B cell (primary cell): ENCODE measurements at regions not wholly inside any gene's neighbourhood (a gene's known extent, or its start where the extent isn't known, plus 50 kb on each side); places are given as distances from the start of the nearest gene placed in this dataset.

Experiments used
- ATAC-seq: fragments of 200-7000 bp; cut with Tn5 transposase; one replicate; pipeline ENCODE4 v1.10.0; 2021; ENCODE audit warnings: low read depth, mild to moderate bottlenecking, moderate number of reproducible peaks, moderate library complexity
- CTCF ChIA-PET: fragments of 350-600 bp; sonication (Branson Sonifier 250); formaldehyde crosslinking; loops from one replicate; lab custom pipeline; 2021; ENCODE audit warnings: antibody characterized with exemption, inconsistent platforms; lab: Charles Lee
- POLR2A ChIA-PET: fragments of 350-600 bp; sonication (Branson Sonifier 250); formaldehyde crosslinking; loops from one replicate; lab custom pipeline; 2021; ENCODE audit warnings: antibody characterized with exemption; lab: Charles Lee
- DNase-seq: peaks from one replicate; pipeline ENCODE4 v3.0.0; 2013
- H2AFZ ChIP-seq: 2 replicates; pipeline ENCODE4 v1.6.1; 2012; ENCODE audit warnings: mild to moderate bottlenecking, low read depth, low read length; ENCODE audit not compliant: insufficient read depth, poor library complexity, severe bottlenecking
- H3K27ac ChIP-seq, 2 donors: 1 replicate in 1 of 2; 2 replicates in 1 of 2; pipeline ENCODE4 v1.5.1; 2012 to 2013; ENCODE audit warnings: low read length in 2 of 2, mild to moderate bottlenecking in 2 of 2, moderate library complexity in 1 of 2
- H3K27me3 ChIP-seq, 4 experiments: fragments of 200-600 bp in 1 of 4; sonication (generic) in 1 of 4; replicated peaks in 1 of 4; 1 replicate in 2 of 4; 2 replicates in 2 of 4; pipeline versions ENCODE4 v1.6.1 to v1.7.0; 2013 to 2016; ENCODE audit warnings: low read length in 3 of 4, mild to moderate bottlenecking in 2 of 4, mixed read lengths in 1 of 4, moderate library complexity in 1 of 4; ENCODE audit not compliant: insufficient read depth in 4 of 4, control insufficient read depth in 3 of 4; ENCODE audit errors: control extremely low read depth in 1 of 4
- H3K36me3 ChIP-seq, 2 experiments: replicated peaks in 1 of 2; 1 replicate in 1 of 2; 2 replicates in 1 of 2; pipeline versions ENCODE4 v1.6.1 to v1.7.1; 2013; ENCODE audit warnings: low read length in 1 of 2; ENCODE audit not compliant: insufficient read depth in 2 of 2, control insufficient read depth in 1 of 2; ENCODE audit errors: control extremely low read depth in 1 of 2, extremely low read depth in 1 of 2
- H3K4me1 ChIP-seq, 2 donors: fragments of 200-600 bp in 1 of 2; sonication (generic) in 1 of 2; 1 replicate in 1 of 2; 2 replicates in 1 of 2; pipeline versions ENCODE4 v1.5.1 to v1.6.1; 2013 to 2017; ENCODE audit warnings: low read length in 2 of 2; ENCODE audit not compliant: control insufficient read depth in 2 of 2, insufficient read depth in 2 of 2
- H3K4me2 ChIP-seq: replicated peaks from 2 replicates; pipeline ENCODE3; 2012; ENCODE audit warnings: mild to moderate bottlenecking, low read depth, low read length; ENCODE audit not compliant: poor library complexity, severe bottlenecking
- H3K4me3 ChIP-seq, 5 experiments: fragments of 200-600 bp in 1 of 5; sonication (generic) in 1 of 5; 1 replicate in 3 of 5; 2 replicates in 2 of 5; pipeline versions ENCODE4 v1.5.1 to v1.7.0; 2011 to 2016; ENCODE audit warnings: low read length in 4 of 5, mild to moderate bottlenecking in 4 of 5, low read depth in 2 of 5, control low read depth in 1 of 5, moderate library complexity in 1 of 5; ENCODE audit not compliant: insufficient read depth in 1 of 5; ENCODE audit errors: control extremely low read depth in 1 of 5, extremely low read depth in 1 of 5
- H3K79me2 ChIP-seq: fragments of 200-600 bp; sonication (generic); one replicate; pipeline ENCODE4 v1.6.0; 2016; ENCODE audit warnings: low read length; ENCODE audit not compliant: control insufficient read depth, insufficient read depth
- H3K9ac ChIP-seq: fragments of 200-600 bp; sonication (generic); 2 replicates; pipeline ENCODE4 v1.6.1; 2017; ENCODE audit warnings: mild to moderate bottlenecking, low read length, moderate library complexity
- H3K9me3 ChIP-seq, 3 donors: one replicate each; pipeline versions ENCODE4 v1.6.1 to v1.7.1; 2013; ENCODE audit warnings: low read length in 2 of 3; ENCODE audit not compliant: control insufficient read depth in 2 of 3, insufficient read depth in 1 of 3; ENCODE audit errors: control extremely low read depth in 1 of 3
- H4K20me1 ChIP-seq: 2 replicates; pipeline ENCODE4 v1.6.0; 2012; ENCODE audit warnings: mild to moderate bottlenecking, low read length; ENCODE audit not compliant: insufficient read depth, control insufficient read depth, poor library complexity, severe bottlenecking
- H3K27ac Mint-ChIP-seq: one replicate; pipeline ENCODE4 v1.8.0; 2021; ENCODE audit warnings: mixed read lengths
- H3K27me3 Mint-ChIP-seq: one replicate; pipeline ENCODE4 v1.8.0; 2021; ENCODE audit warnings: mixed read lengths
- H3K4me1 Mint-ChIP-seq: one replicate; pipeline ENCODE4 v1.8.0; 2021; ENCODE audit warnings: mixed read lengths
- H3K4me3 Mint-ChIP-seq: one replicate; pipeline ENCODE4 v1.8.0; 2021; ENCODE audit warnings: mixed read lengths
- H3K9me3 Mint-ChIP-seq: one replicate; pipeline ENCODE4 v1.8.0; 2022; ENCODE audit warnings: mixed read lengths; ENCODE audit not compliant: insufficient read depth
- CTCF ChIP-seq: fragments of 200-600 bp; IDR thresholded peaks from one replicate; pipeline ENCODE4 v1.8.0; 2022; ENCODE audit warnings: antibody characterized with exemption, mild to moderate bottlenecking
- EZH2 ChIP-seq: IDR thresholded peaks from 2 replicates; pipeline ENCODE4 v1.6.1; 2012; ENCODE audit warnings: borderline replicate concordance, low read depth, mild to moderate bottlenecking, moderate library complexity, low read length; ENCODE audit not compliant: insufficient read depth, poor library complexity, severe bottlenecking
- WGBS: methylation state at CpG from one replicate; pipeline ENCODE4 v1.1.5; 2013; ENCODE audit warnings: missing lambda C conversion rate; ENCODE audit not compliant: insufficient coverage; 5-methylcytosine and 5-hydroxymethylcytosine counted together
- intact Hi-C: fragments of 100-400 bp; cut with micrococcal nuclease; formaldehyde crosslinking; loops from one replicate; pipeline ENCODE4 v1.10.0; 2022

DNA sequence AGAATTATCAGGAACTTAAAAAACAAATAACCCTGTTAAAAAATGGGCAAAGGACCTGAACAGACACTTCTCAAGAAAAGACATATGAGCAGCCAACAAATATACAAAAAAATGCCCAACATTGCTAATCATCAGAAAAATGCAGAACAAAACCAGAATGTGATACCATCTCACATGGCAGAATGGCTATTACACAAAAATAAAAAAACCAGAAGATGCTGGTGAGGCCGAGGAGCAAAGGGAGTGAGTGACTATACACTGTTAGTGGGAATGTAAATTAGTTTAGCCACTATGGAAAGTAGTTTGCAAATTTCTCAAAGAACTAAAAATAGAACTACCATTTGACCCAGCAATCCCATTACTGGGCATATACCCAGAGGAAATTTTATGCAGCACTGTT lies 95.8 kb upstream of the DSEL start:
- Histone ChIP-seq H3K36me3 (no peaks in the 10 kb centered on the region), H3K9me3 (no peaks in the 10 kb centered on the region), H2AFZ (no peak overlapping the region), H3K79me2 (no peaks in the 10 kb centered on the region), H3K27ac (no peak overlapping the region), H3K4me1 (no peaks in the 10 kb centered on the region), H3K4me3 (no peak overlapping the region), H3K9ac (no peak overlapping the region), H3K4me2 (no peak overlapping the region), H3K27me3 (no peaks in the 10 kb centered on the region), H4K20me1 (no peaks in the 10 kb centered on the region)
- H3K4me3 Mint-ChIP-seq: no peak overlapping the region
- DNase-seq (no peak), ATAC-seq (no peak)
- H3K27me3 Mint-ChIP-seq: no peaks in the 10 kb centered on the region
- intact Hi-C loops: no loop called here
- H3K4me1 Mint-ChIP-seq: no peaks in the 10 kb centered on the region
- no peaks in the 10 kb centered on the region for H3K9me3 Mint-ChIP-seq
- ChIA-PET POLR2A (no interaction called here), CTCF (interaction anchor here (0.6 kb wide), 1 partner anchor 1019 kb away, joined by 3 read pairs; no protein-coding TSS in a partner anchor)
- WGBS: no CpG with 5 or more reads among the region's 1 CpG
- TF ChIP-seq EZH2 (no peak), CTCF (no peak)
- no peak overlapping the region for H3K27ac Mint-ChIP-seq

GRCh38 chr18:67608615-67609273 lies 92.2 kb upstream of the DSEL start:
- TF ChIP-seq EZH2 (no peak), CTCF (no peak)
- Mint-ChIP-seq H3K4me1 (no peaks in the 10 kb centered on the region), H3K9me3 (no peaks in the 10 kb centered on the region), H3K27ac (no peak overlapping the region), H3K4me3 (no peak overlapping the region), H3K27me3 (no peaks in the 10 kb centered on the region)
- Histone ChIP-seq H3K79me2 (no peaks in the 10 kb centered on the region), H3K4me3 (no peak overlapping the region), H3K4me2 (no peak overlapping the region), H3K27me3 (no peaks in the 10 kb centered on the region), H2AFZ (no peak overlapping the region), H4K20me1 (no peaks in the 10 kb centered on the region), H3K36me3 (no peaks in the 10 kb centered on the region), H3K27ac (no peak overlapping the region), H3K4me1 (no peaks in the 10 kb centered on the region), H3K9me3 (no peaks in the 10 kb centered on the region), H3K9ac (no peak overlapping the region)
- CTCF ChIA-PET: no interaction called here
- ATAC-seq (no peak), DNase-seq (no peak)
- POLR2A ChIA-PET: no interaction called here
- 100% methylated on average over 1 of the region's 1 CpG for WGBS
- intact Hi-C loops: no loop called here
